Gastrocnemius medialis (tissue), 4 donors: ENCODE measurements at regions not wholly inside any gene's neighbourhood (a gene's known extent, or its start where the extent isn't known, plus 50 kb on each side); places are given as distances from the start of the nearest gene placed in this dataset.

Source experiments
- CTCF ChIP-seq, 5 experiments: fragments of 450-650 bp in 3 of 5; fragments of 200-600 bp in 2 of 5; sonication (generic) in 2 of 5; IDR thresholded peaks in 4 of 5; conservative IDR thresholded peaks in 1 of 5; 1 replicate in 4 of 5; 2 replicates in 1 of 5; pipeline ENCODE4 v1.5.1; 2016 to 2019; ENCODE audit warnings: antibody characterized with exemption in 5 of 5, mild to moderate bottlenecking in 3 of 5, moderate library complexity in 3 of 5
- POLR2A ChIP-seq, 2 donors: fragments of 450-650 bp; IDR thresholded peaks; one replicate each; pipeline ENCODE4 v1.6.1; 2017; ENCODE audit warnings: antibody characterized with exemption in 2 of 2, mild to moderate bottlenecking in 2 of 2, moderate library complexity in 2 of 2

- TF ChIP-seq CTCF (IDR thresholded peaks at IDR 0.05 in 4 of 5, conservative IDR thresholded peaks at IDR 0.05 in 1 of 5) (no peak), POLR2A (IDR thresholded peaks at IDR 0.05) (no peak)
Observed at GRCh38 chr2:16407358-16407757, 258.3 kb downstream of the CYRIA start.
